HAP-1 (cell line): ENCODE measurements at regions not wholly inside any gene's neighbourhood (a gene's known extent, or its start where the extent isn't known, plus 50 kb on each side); places are given as distances from the start of the nearest gene placed in this dataset.
"Not testable (repeated sequence)": the region's sequence is repeated elsewhere in the genome, so short reads cannot be mapped to it uniquely, and the experiment has no call there.

Experiments used
- DNase-seq, 2 experiments: peaks; one replicate each; pipeline ENCODE4 v3.0.0-alpha.2; 2016 to 2020; ENCODE audit warnings: low spot score in 2 of 2
- H3K27me3 ChIP-seq: fragments of 250-450 bp; sonication (Bioruptor Pico); 2 replicates; pipeline ENCODE4 v1.5.1; 2020; ENCODE audit warnings: low read depth, mild to moderate bottlenecking, moderate library complexity
- H3K36me3 ChIP-seq: fragments of 250-450 bp; sonication (Bioruptor Pico); replicated peaks from 2 replicates; pipeline ENCODE4 v1.5.1; 2020; ENCODE audit warnings: mild to moderate bottlenecking
- H3K4me1 ChIP-seq: fragments of 250-450 bp; sonication (Bioruptor Pico); 2 replicates; pipeline ENCODE4 v1.5.1; 2020; ENCODE audit warnings: mild to moderate bottlenecking
- H3K4me3 ChIP-seq: fragments of 250-450 bp; sonication (Bioruptor Pico); 2 replicates; pipeline ENCODE4 v1.5.1; 2020; ENCODE audit warnings: mild to moderate bottlenecking, moderate library complexity
- H3K9me3 ChIP-seq: fragments of 250-450 bp; sonication (Bioruptor Pico); 2 replicates; pipeline ENCODE4 v1.5.1; 2020; ENCODE audit warnings: mild to moderate bottlenecking, moderate library complexity
- in situ Hi-C: fragments of 300-500 bp; cut with MboI; formaldehyde crosslinking; loops from 3 replicates; pipeline ENCODE4 v1.14.3; 2020; ENCODE audit warnings: low sequenced_read_pairs, inconsistent platforms, mixed read lengths

DNA sequence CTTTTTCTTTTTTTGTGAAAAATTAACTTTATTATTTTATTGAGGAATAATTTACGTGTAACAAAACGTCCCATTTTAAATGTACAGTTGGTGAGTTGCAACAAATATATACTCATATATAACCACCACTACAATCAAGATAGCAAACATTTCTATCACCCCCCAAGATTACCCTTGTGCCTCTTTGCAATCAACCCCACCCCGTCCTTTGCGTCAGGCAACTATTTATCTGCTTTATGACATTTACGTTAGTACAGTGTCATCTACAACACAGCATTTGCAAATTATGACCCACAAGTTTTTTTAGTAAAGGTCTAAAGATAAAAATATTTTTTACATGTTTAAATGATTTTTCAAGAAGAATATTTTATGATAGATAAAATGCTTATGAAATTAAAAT, 485.6 kb upstream of the SOX9 start:
- DNase-seq = no peak
- no peaks in the 10 kb centered on the region for H3K9me3 ChIP-seq
- in situ Hi-C loops = no loop called here

DNA sequence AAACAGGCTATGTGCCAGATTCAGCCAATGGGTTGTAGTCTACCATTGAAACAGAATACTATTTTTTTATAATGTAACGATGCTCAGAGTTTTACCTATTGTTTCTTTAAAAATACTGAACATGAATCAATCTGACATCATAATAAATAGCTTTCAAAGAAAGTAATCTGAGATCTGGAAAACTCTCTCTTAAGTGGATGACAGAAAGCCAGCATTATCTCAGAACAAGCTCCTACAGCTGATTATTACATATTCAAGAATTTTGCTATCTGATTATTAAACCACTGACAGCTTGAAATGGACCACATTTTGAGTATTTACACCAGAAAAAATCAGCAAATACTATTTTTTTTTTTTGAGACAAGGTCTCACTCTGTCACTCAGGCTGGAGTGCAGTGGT, 484.2 kb upstream of the SOX9 start:
- in situ Hi-C loops = no loop called here
- DNase-seq = no peak
- H3K4me3 ChIP-seq = no peak overlapping the region
- no peaks in the 10 kb centered on the region for H3K27me3 ChIP-seq
- H3K9me3 ChIP-seq = no peaks in the 10 kb centered on the region
- no peaks in the 10 kb centered on the region for H3K4me1 ChIP-seq
- H3K36me3 ChIP-seq = no peaks in the 10 kb centered on the region

More for the DNA sequence above, 485.6 kb upstream of the SOX9 start:
- Histone ChIP-seq H3K36me3 (no peaks in the 10 kb centered on the region), H3K4me3 (no peak overlapping the region), H3K27me3 (no peaks in the 10 kb centered on the region), H3K4me1 (no peaks in the 10 kb centered on the region)

- no peak for DNase-seq
- Histone ChIP-seq H3K36me3 (no peaks in the 10 kb centered on the region), H3K27me3 (no peaks in the 10 kb centered on the region), H3K4me1 (no peaks in the 10 kb centered on the region), H3K9me3 (no peaks in the 10 kb centered on the region), H3K4me3 (no peak overlapping the region)
- in situ Hi-C loops = no loop called here
These were observed 482.2 kb upstream of the SOX9 start for GRCh38 chr17:71638668-71639067.

DNA sequence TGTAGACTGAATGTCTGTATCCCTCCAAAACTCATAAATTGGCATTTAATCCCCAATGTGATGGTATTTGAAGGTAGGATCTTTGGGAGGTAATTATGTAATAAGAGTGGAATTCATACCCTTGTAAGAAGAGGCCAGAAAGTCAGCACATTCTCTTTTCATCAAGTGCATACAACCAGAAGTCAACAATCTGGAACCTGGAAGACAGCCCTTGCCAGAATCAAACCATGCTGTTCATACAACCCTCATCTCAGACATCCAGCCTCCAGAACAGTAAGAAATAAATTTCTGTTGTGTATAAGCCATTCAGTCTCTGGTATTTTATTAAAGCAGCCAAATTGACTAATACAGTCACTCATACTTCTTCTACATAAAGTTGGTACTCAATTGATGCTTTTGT, 481.0 kb upstream of the SOX9 start:
- DNase-seq = no peak
- H3K36me3 ChIP-seq = no peaks in the 10 kb centered on the region
- H3K9me3 ChIP-seq = no peaks in the 10 kb centered on the region
- no peak overlapping the region for H3K4me3 ChIP-seq
- no peaks in the 10 kb centered on the region for H3K4me1 ChIP-seq
- H3K27me3 ChIP-seq = no peaks in the 10 kb centered on the region
- in situ Hi-C loops = no loop called here

GRCh38 chr17:71646890-71647289, 473.9 kb upstream of the SOX9 start:
- H3K4me1 ChIP-seq, H3K4me3 ChIP-seq, in situ Hi-C loops: not testable (repeated sequence)

GRCh38 chr17:71648342-71648741, 472.5 kb upstream of the SOX9 start:
- H3K4me3 ChIP-seq, H3K9me3 ChIP-seq, in situ Hi-C loops, H3K27me3 ChIP-seq, H3K36me3 ChIP-seq, H3K4me1 ChIP-seq, DNase-seq: not testable (repeated sequence)

More at GRCh38 chr17:71646890-71647289, 473.9 kb upstream of the SOX9 start:
- H3K9me3 ChIP-seq, H3K27me3 ChIP-seq, DNase-seq, H3K36me3 ChIP-seq: not testable (repeated sequence)

GRCh38 chr17:71649941-71650350, 470.9 kb upstream of the SOX9 start:
- DNase-seq = no peak
- H3K4me1 ChIP-seq = no peaks in the 10 kb centered on the region
- in situ Hi-C loops = no loop called here
- peaks cover 3% of the 10 kb centered on the region; the same call in 1 of the 2 replicates for H3K9me3 ChIP-seq
- no peaks in the 10 kb centered on the region for H3K27me3 ChIP-seq
- H3K36me3 ChIP-seq = no peaks in the 10 kb centered on the region
- H3K4me3 ChIP-seq = no peak overlapping the region

DNA sequence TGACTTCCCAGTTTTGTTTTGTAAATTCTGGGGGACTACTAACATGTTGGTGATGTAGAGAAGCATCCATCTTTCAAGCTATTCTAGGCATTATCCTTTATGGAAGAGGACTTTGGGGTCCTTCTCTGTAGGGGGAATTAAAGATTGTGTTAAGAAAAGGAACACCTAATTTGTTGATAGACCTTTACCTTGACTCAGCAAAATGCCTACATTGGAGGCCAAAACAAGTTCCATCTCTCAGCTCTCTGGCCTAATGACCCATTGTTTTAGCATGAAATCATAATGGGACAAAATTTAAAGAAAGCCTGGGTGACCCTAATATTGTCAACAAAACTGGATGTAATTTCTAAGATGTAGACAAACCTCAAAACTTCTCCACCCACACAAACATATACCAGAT, 465.3 kb upstream of the SOX9 start:
- Histone ChIP-seq H3K4me1 (no peaks in the 10 kb centered on the region), H3K4me3 (no peak overlapping the region), H3K36me3 (no peaks in the 10 kb centered on the region), H3K27me3 (no peaks in the 10 kb centered on the region), H3K9me3 (no peaks in the 10 kb centered on the region)
- in situ Hi-C loops = no loop called here
- no peak for DNase-seq

DNA sequence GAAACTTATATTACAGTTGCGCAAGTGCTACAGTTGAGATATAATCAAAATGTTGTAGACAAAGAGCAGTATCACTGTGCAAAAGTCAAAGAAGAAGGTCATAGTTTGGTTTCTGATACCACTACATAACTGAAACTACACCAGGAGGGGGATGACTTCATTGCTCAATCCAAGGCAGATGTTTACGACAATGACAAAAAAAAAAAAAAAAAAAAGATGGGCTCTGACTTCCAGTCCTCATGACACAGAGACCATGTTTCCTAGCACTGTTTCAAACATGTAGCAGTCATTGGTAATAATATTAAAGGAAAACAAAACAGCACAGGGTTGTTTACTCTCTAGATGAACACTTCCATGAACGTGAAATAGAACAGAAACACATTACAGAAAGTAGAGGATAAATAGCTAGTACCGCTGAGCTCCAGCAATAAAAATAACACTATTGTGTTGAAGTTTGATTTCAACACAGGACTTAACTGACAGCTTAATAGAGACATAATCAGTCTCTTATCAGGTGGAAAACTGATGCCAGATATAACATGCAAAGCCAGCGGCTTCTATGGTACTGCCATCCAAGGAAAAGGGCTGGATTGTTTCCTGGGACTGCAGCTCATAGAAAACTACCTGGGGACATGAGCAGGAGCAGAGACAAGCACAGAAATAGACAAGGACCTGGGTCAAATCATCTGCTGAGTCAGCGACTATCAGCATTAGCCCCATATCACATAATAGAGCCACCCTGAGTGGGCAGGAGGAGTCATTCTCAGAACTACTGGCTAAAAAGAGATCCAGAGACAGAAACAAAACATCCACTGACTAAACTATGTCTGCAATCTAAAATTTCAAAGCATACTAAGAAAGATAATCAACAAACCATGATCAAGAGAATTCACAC, 463.6 kb upstream of the SOX9 start:
- DNase-seq = no peak
- H3K27me3 ChIP-seq = no peaks in the 10 kb centered on the region
- no peak overlapping the region for H3K4me3 ChIP-seq
- no peaks in the 10 kb centered on the region for H3K4me1 ChIP-seq
- H3K9me3 ChIP-seq = no peaks in the 10 kb centered on the region
- H3K36me3 ChIP-seq = no peaks in the 10 kb centered on the region
- in situ Hi-C loops = no loop called here

DNA sequence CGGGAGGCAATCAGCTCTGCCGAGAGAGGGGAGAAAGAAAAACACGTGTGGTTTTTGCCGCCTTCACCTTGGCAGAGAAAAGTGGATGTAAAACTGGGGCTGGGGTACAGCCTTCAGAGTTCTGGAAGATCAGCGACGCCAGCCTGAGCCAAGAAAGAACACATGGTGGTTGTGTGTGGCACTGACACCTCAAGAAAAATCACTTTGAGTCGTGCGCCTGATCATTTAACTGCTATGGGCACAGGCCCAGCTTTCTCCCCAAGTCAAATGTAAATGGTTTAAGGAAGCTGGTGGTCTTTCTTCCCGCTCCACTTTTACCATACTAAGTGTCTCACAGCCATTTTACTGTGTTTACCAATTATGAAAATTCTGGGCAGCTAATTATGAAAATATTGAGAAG, 461.8 kb upstream of the SOX9 start:
- in situ Hi-C loops = no loop called here
- Histone ChIP-seq H3K9me3 (no peaks in the 10 kb centered on the region), H3K4me1 (no peaks in the 10 kb centered on the region), H3K27me3 (no peaks in the 10 kb centered on the region), H3K4me3 (no peak overlapping the region), H3K36me3 (no peaks in the 10 kb centered on the region)
- DNase-seq = no peak

DNA sequence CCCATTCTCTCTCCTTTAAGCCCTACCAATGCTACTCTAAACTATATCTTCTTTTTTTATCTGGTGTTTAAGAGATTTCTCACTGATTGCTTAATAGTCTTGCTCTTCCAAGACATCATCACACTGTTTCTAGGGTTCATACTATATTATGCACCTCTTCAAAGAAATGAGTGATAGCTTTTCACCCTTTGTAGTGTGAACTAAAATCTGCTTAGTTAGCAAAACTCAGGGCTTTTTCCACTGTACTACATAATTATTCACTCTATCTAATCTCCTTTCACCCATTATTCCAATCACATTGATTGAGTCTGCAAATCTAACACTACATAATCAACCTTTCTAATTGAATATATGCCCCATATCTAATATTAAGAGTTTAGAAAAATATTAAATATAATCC, 456.0 kb upstream of the SOX9 start:
- Histone ChIP-seq H3K27me3 (no peaks in the 10 kb centered on the region), H3K36me3 (no peaks in the 10 kb centered on the region), H3K4me1 (no peaks in the 10 kb centered on the region), H3K4me3 (no peak overlapping the region), H3K9me3 (no peaks in the 10 kb centered on the region)
- no peak for DNase-seq
- in situ Hi-C loops = no loop called here

DNA sequence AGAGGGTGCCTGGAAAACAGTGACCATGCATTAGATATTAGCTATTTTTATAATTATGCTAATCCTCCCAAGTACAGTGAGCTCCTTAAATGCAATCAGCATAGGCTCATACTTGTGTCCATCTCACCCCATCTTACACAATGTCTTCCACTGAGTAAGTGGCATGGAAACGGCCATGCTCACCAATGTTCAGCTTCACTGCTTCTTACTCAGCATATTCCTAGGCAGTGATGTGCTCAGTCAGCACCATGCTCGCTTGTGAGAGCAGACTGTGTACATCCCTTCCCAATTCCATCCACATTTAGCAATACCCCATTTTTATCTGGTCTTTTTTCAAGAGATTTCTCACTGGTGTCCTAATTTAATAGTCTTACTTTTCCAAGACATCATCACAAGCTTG, 454.8 kb upstream of the SOX9 start:
- Histone ChIP-seq H3K4me3 (no peak overlapping the region), H3K36me3 (no peaks in the 10 kb centered on the region), H3K4me1 (no peaks in the 10 kb centered on the region), H3K9me3 (no peaks in the 10 kb centered on the region), H3K27me3 (no peaks in the 10 kb centered on the region)
- no peak for DNase-seq
- in situ Hi-C loops = no loop called here

DNA sequence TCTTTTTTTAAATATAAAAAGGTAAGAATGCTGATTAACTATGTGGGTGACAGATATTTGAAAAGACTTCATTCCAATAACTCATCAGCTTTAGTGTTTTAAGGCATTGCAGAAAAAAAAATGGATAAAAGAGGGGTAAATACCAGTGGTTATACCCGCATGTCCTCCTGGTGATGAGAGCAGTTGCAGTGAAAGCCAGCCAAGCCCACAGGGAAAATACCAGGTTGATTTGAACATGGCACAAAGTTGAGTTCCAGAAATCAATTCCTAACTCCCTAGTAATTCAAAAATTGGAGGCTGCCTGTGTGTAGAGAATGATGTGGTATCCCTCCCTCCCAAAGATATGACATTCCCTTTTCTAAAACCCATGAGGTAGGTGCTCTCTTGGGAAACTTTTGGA, 453.2 kb upstream of the SOX9 start:
- Histone ChIP-seq H3K36me3 (no peaks in the 10 kb centered on the region), H3K27me3 (no peaks in the 10 kb centered on the region), H3K4me3 (no peak overlapping the region), H3K4me1 (no peaks in the 10 kb centered on the region), H3K9me3 (no peaks in the 10 kb centered on the region)
- in situ Hi-C loops = no loop called here
- DNase-seq = no peak

- Histone ChIP-seq H3K36me3 (no peaks in the 10 kb centered on the region), H3K27me3 (no peaks in the 10 kb centered on the region), H3K4me3 (no peak overlapping the region), H3K4me1 (no peaks in the 10 kb centered on the region), H3K9me3 (no peaks in the 10 kb centered on the region)
- in situ Hi-C loops = no loop called here
- no peak for DNase-seq
These were observed 452.0 kb upstream of the SOX9 start for GRCh38 chr17:71668807-71669206.

- no peaks in the 10 kb centered on the region for H3K9me3 ChIP-seq
- no peaks in the 10 kb centered on the region for H3K36me3 ChIP-seq
- H3K27me3 ChIP-seq = no peaks in the 10 kb centered on the region
- H3K4me3 ChIP-seq = no peak overlapping the region
- in situ Hi-C loops = no loop called here
- H3K4me1 ChIP-seq = no peaks in the 10 kb centered on the region
- no peak for DNase-seq
These were observed 443.4 kb upstream of the SOX9 start for GRCh38 chr17:71677439-71677838.
